ENCODE measurements at regions not wholly inside any gene's neighbourhood (a gene's known extent, or its start where the extent isn't known, plus 50 kb on each side); places are given as distances from the start of the nearest gene placed in this dataset.

- 83 to 94% methylated on average over 3 of the region's 3 CpGs for WGBS, 2 donors
- Histone ChIP-seq H3K4me1 (ENCODE audit: control insufficient read depth in 5 of 5, insufficient read depth in 5 of 5, low read length in 5 of 5) (no peaks in the 10 kb centered on the region), H3K9me3 (ENCODE audit: control insufficient read depth in 4 of 4, insufficient read depth in 3 of 4, low read length in 3 of 4) (no peaks in the 10 kb centered on the region), H3K27ac (ENCODE audit: low read depth in 1 of 2, low read length in 1 of 2) (no peak overlapping the region), H3K9ac (ENCODE audit: insufficient read depth in 1 of 2, low read length in 2 of 2) (no peak overlapping the region), H3K4me3 (no peak overlapping the region), H3K27me3 (ENCODE audit: control insufficient read depth in 3 of 3, insufficient read depth in 3 of 3, low read length in 2 of 3) (peaks cover 0 to 3% (median 0%) of the 10 kb centered on the region in 3 donors), H3K36me3 (ENCODE audit: control insufficient read depth in 4 of 4, insufficient read depth in 4 of 4, low read length in 4 of 4) (no peaks in the 10 kb centered on the region)
- DNase-seq: no peak
- no peak for ATAC-seq (ENCODE audit: insufficient read depth, low FRiP score)
- TF ChIP-seq CTCF (IDR thresholded peaks at IDR 0.05; ENCODE audit: control extremely low read depth, extremely low read depth): no peak
These were observed 95.0 kb downstream of the SLC30A10 start for GRCh38 chr1:219833214-219833815.

- Histone ChIP-seq H3K27me3 (ENCODE audit: control insufficient read depth in 3 of 3, insufficient read depth in 3 of 3, low read length in 2 of 3) (no peaks in the 10 kb centered on the region), H3K4me3 (no peak overlapping the region), H3K27ac (ENCODE audit: low read depth in 1 of 2, low read length in 1 of 2) (no peak overlapping the region), H3K36me3 (ENCODE audit: control insufficient read depth in 4 of 4, insufficient read depth in 4 of 4, low read length in 4 of 4) (no peaks in the 10 kb centered on the region), H3K9ac (ENCODE audit: insufficient read depth in 1 of 2, low read length in 2 of 2) (no peak overlapping the region), H3K9me3 (ENCODE audit: control insufficient read depth in 4 of 4, insufficient read depth in 3 of 4, low read length in 3 of 4) (no peaks in the 10 kb centered on the region), H3K4me1 (ENCODE audit: control insufficient read depth in 5 of 5, insufficient read depth in 5 of 5, low read length in 5 of 5) (no peaks in the 10 kb centered on the region)
- DNase-seq (no peak), ATAC-seq (ENCODE audit: insufficient read depth, low FRiP score) (no peak)
- 85 to 88% methylated on average over 1 of the region's 1 CpG for WGBS, 2 donors
- TF ChIP-seq CTCF (IDR thresholded peaks at IDR 0.05; ENCODE audit: control extremely low read depth, extremely low read depth): no peak
These were observed 102.1 kb downstream of the SLC30A10 start for GRCh38 chr1:219826290-219826689.

- DNase-seq (no peak), ATAC-seq (ENCODE audit: insufficient read depth, low FRiP score) (no peak)
- Histone ChIP-seq H3K27me3 (ENCODE audit: control insufficient read depth in 3 of 3, insufficient read depth in 3 of 3, low read length in 2 of 3) (no peaks in the 10 kb centered on the region), H3K4me1 (ENCODE audit: control insufficient read depth in 5 of 5, insufficient read depth in 5 of 5, low read length in 5 of 5) (no peaks in the 10 kb centered on the region), H3K9ac (ENCODE audit: insufficient read depth in 1 of 2, low read length in 2 of 2) (no peak overlapping the region), H3K4me3 (no peak overlapping the region), H3K9me3 (ENCODE audit: control insufficient read depth in 4 of 4, insufficient read depth in 3 of 4, low read length in 3 of 4) (no peaks in the 10 kb centered on the region), H3K27ac (ENCODE audit: low read depth in 1 of 2, low read length in 1 of 2) (no peak overlapping the region), H3K36me3 (ENCODE audit: control insufficient read depth in 4 of 4, insufficient read depth in 4 of 4, low read length in 4 of 4) (no peaks in the 10 kb centered on the region)
- no peak for TF ChIP-seq CTCF (IDR thresholded peaks at IDR 0.05; ENCODE audit: control extremely low read depth, extremely low read depth)
- 93 to 94% methylated on average over 2 of the region's 2 CpGs for WGBS, 2 donors
These were observed 103.0 kb downstream of the SLC30A10 start for GRCh38 chr1:219825355-219825754.

GRCh38 chr1:219824338-219824737 lies 104.0 kb downstream of the SLC30A10 start:
- H3K4me3 ChIP-seq: no peak overlapping the region
- 88 to 90% methylated on average over 2 of the region's 2 CpGs for WGBS, 2 donors
- DNase-seq (no peak), ATAC-seq (ENCODE audit: insufficient read depth, low FRiP score) (no peak)
- no peaks in the 10 kb centered on the region for H3K27me3 ChIP-seq (ENCODE audit: control insufficient read depth in 3 of 3, insufficient read depth in 3 of 3, low read length in 2 of 3)
- no peaks in the 10 kb centered on the region for H3K4me1 ChIP-seq (ENCODE audit: control insufficient read depth in 5 of 5, insufficient read depth in 5 of 5, low read length in 5 of 5)
- H3K9me3 ChIP-seq (ENCODE audit: control insufficient read depth in 4 of 4, insufficient read depth in 3 of 4, low read length in 3 of 4): no peaks in the 10 kb centered on the region
- no peak for TF ChIP-seq CTCF (IDR thresholded peaks at IDR 0.05; ENCODE audit: control extremely low read depth, extremely low read depth)
- H3K27ac ChIP-seq (ENCODE audit: low read depth in 1 of 2, low read length in 1 of 2): no peak overlapping the region
- no peaks in the 10 kb centered on the region for H3K36me3 ChIP-seq (ENCODE audit: control insufficient read depth in 4 of 4, insufficient read depth in 4 of 4, low read length in 4 of 4)
- H3K9ac ChIP-seq (ENCODE audit: insufficient read depth in 1 of 2, low read length in 2 of 2): no peak overlapping the region
